ENCODE measurements at regions not wholly inside any gene's neighbourhood (a gene's known extent, or its start where the extent isn't known, plus 50 kb on each side); places are given as distances from the start of the nearest gene placed in this dataset.
A peak's percentile ranks its signal among the peaks of the same experiment; 100 is the strongest.

GRCh38 chr5:17929171-17929570, 294.9 kb downstream of the TAF11L14 start:
- no peak overlapping the region for H3K27ac Mint-ChIP-seq
- H3K27me3 Mint-ChIP-seq: no peaks in the 10 kb centered on the region
- no peak for DNase-seq (ENCODE audit: extremely low spot score, unreplicated experiment)
- no peak overlapping the region for H3K4me3 Mint-ChIP-seq
- no peak for TF ChIP-seq CTCF (conservative IDR thresholded peaks at IDR 0.05)
- peaks cover 4% of the 10 kb centered on the region for H3K9me3 Mint-ChIP-seq
- H3K4me1 Mint-ChIP-seq (ENCODE audit: unreplicated experiment): no peaks in the 10 kb centered on the region
- H3K36me3 Mint-ChIP-seq: no peaks in the 10 kb centered on the region

GRCh38 chr5:17930346-17930745, 296.1 kb downstream of the TAF11L14 start:
- H3K27ac Mint-ChIP-seq: no peak overlapping the region
- no peaks in the 10 kb centered on the region for H3K36me3 Mint-ChIP-seq
- no peaks in the 10 kb centered on the region for H3K4me1 Mint-ChIP-seq (ENCODE audit: unreplicated experiment)
- H3K27me3 Mint-ChIP-seq: no peaks in the 10 kb centered on the region
- H3K9me3 Mint-ChIP-seq: peaks cover 4% of the 10 kb centered on the region
- H3K4me3 Mint-ChIP-seq: no peak overlapping the region
- TF ChIP-seq CTCF (conservative IDR thresholded peaks at IDR 0.05): no peak
- DNase-seq (ENCODE audit: extremely low spot score, unreplicated experiment): no peak

GRCh38 chr5:17944046-17944445, 309.8 kb downstream of the TAF11L14 start:
- no peaks in the 10 kb centered on the region for H3K27me3 Mint-ChIP-seq
- DNase-seq (ENCODE audit: extremely low spot score, unreplicated experiment): no peak
- no peak overlapping the region for H3K27ac Mint-ChIP-seq
- no peaks in the 10 kb centered on the region for H3K9me3 Mint-ChIP-seq
- no peaks in the 10 kb centered on the region for H3K36me3 Mint-ChIP-seq
- TF ChIP-seq CTCF (conservative IDR thresholded peaks at IDR 0.05): no peak
- H3K4me1 Mint-ChIP-seq (ENCODE audit: unreplicated experiment): no peaks in the 10 kb centered on the region
- H3K4me3 Mint-ChIP-seq: no peak overlapping the region

- Mint-ChIP-seq H3K27me3 (no peaks in the 10 kb centered on the region), H3K4me3 (no peak overlapping the region), H3K36me3 (no peaks in the 10 kb centered on the region), H3K27ac (no peak overlapping the region), H3K4me1 (ENCODE audit: unreplicated experiment) (peaks cover 1% of the 10 kb centered on the region), H3K9me3 (peaks cover 6% of the 10 kb centered on the region)
- no peak for TF ChIP-seq CTCF (conservative IDR thresholded peaks at IDR 0.05)
- no peak for DNase-seq (ENCODE audit: extremely low spot score, unreplicated experiment)
Observed at GRCh38 chr5:17947029-17947428, 312.8 kb downstream of the TAF11L14 start.

- Mint-ChIP-seq H3K9me3 (peaks cover 6% of the 10 kb centered on the region), H3K4me3 (peak overlapping the region; percentile 62), H3K4me1 (ENCODE audit: unreplicated experiment) (peaks cover 5% of the 10 kb centered on the region), H3K27ac (peak overlapping the region; percentile 87), H3K36me3 (no peaks in the 10 kb centered on the region), H3K27me3 (no peaks in the 10 kb centered on the region)
- peak; percentile 60 for TF ChIP-seq CTCF (conservative IDR thresholded peaks at IDR 0.05)
- no peak for DNase-seq (ENCODE audit: extremely low spot score, unreplicated experiment)
Observed at GRCh38 chr5:17951392-17952169, 317.3 kb downstream of the TAF11L14 start.
